Thyroid gland (tissue), 4 donors: ENCODE measurements at regions not wholly inside any gene's neighbourhood (a gene's known extent, or its start where the extent isn't known, plus 50 kb on each side); places are given as distances from the start of the nearest gene placed in this dataset.

Source experiments
- DNase-seq, 2 donors: peaks; one replicate each; pipeline ENCODE4 v3.0.0-alpha.2; 2019
- H3K27ac ChIP-seq, 3 donors: fragments of 200-600 bp; sonication (generic); 1 replicate in 2 of 3; 2 replicates in 1 of 3; pipeline ENCODE4 v1.5.1; 2016 to 2019; ENCODE audit warnings: mild to moderate bottlenecking in 1 of 3, moderate library complexity in 1 of 3
- H3K27me3 ChIP-seq: fragments of 200-600 bp; sonication (generic); one replicate; pipeline ENCODE4 v1.5.1; 2019
- H3K36me3 ChIP-seq, 2 donors: fragments of 200-600 bp; sonication (generic); one replicate each; pipeline ENCODE4 v1.5.1; 2016 to 2019
- H3K4me1 ChIP-seq, 2 donors: fragments of 200-600 bp; sonication (generic); one replicate each; pipeline ENCODE4 v1.5.1; 2017 to 2019
- H3K4me3 ChIP-seq, 3 donors: fragments of 200-600 bp; sonication (generic); replicated peaks in 1 of 3; 1 replicate in 2 of 3; 2 replicates in 1 of 3; pipeline ENCODE4 v1.5.1; 2016; ENCODE audit warnings: mild to moderate bottlenecking in 1 of 3
- H3K9me3 ChIP-seq: fragments of 200-600 bp; sonication (generic); one replicate; pipeline ENCODE4 v1.5.1; 2017
- POLR2A ChIP-seq, 2 donors: fragments of 450-650 bp; IDR thresholded peaks; one replicate each; pipeline ENCODE4 v1.6.1; 2017; ENCODE audit warnings: antibody characterized with exemption in 2 of 2, mild to moderate bottlenecking in 2 of 2, moderate library complexity in 1 of 2
- WGBS, 2 donors: methylation state at CpG; one replicate each; pipeline ENCODE4 v1.1.5; 2017; 5-methylcytosine and 5-hydroxymethylcytosine counted together
- intact Hi-C: fragments of 100-400 bp; cut with DNase I; formaldehyde crosslinking; loops from one replicate; pipeline ENCODE4 v1.15.1; 2023
- TF ChIP-seq, protein P1 (sequence below), 6 experiments: fragments of 200-600 bp in 3 of 6; fragments of 450-650 bp in 3 of 6; sonication (generic) in 3 of 6; IDR thresholded peaks; one replicate each; pipeline ENCODE4 v1.5.1; 2016 to 2019; ENCODE audit warnings: antibody characterized with exemption in 6 of 6, mild to moderate bottlenecking in 2 of 6, inconsistent platforms in 1 of 6, moderate library complexity in 1 of 6

DNA sequence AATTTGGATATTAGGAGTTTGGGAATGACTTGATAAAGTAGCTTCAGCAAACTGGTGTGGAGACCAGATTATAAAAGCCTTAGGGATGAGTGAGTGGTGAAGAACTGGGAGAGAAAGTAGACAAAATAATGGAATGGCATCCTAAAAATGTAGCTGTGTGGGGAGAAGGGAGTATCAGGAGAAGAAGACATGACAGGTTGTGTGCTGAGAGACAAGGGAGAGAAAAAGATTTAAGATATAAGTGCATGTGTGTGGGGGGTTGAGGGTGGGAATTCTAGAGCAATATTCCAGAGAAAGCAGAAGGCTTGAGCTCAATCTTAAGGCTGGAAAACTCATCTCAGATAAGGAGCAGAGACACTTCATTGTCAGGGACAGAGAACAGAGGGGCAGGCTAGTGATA lies 159.5 kb downstream of the HNMT start:
- no peak for DNase-seq
- Histone ChIP-seq H3K27ac (no peak overlapping the region), H3K27me3 (no peaks in the 10 kb centered on the region), H3K9me3 (no peaks in the 10 kb centered on the region), H3K4me1 (no peaks in the 10 kb centered on the region), H3K4me3 (no peak overlapping the region), H3K36me3 (no peaks in the 10 kb centered on the region)
- intact Hi-C loops = no loop called here
- TF ChIP-seq, protein P1, sequence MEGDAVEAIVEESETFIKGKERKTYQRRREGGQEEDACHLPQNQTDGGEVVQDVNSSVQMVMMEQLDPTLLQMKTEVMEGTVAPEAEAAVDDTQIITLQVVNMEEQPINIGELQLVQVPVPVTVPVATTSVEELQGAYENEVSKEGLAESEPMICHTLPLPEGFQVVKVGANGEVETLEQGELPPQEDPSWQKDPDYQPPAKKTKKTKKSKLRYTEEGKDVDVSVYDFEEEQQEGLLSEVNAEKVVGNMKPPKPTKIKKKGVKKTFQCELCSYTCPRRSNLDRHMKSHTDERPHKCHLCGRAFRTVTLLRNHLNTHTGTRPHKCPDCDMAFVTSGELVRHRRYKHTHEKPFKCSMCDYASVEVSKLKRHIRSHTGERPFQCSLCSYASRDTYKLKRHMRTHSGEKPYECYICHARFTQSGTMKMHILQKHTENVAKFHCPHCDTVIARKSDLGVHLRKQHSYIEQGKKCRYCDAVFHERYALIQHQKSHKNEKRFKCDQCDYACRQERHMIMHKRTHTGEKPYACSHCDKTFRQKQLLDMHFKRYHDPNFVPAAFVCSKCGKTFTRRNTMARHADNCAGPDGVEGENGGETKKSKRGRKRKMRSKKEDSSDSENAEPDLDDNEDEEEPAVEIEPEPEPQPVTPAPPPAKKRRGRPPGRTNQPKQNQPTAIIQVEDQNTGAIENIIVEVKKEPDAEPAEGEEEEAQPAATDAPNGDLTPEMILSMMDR (IDR thresholded peaks at IDR 0.05) = no peak
- TF ChIP-seq POLR2A (IDR thresholded peaks at IDR 0.05) = no peak

DNA sequence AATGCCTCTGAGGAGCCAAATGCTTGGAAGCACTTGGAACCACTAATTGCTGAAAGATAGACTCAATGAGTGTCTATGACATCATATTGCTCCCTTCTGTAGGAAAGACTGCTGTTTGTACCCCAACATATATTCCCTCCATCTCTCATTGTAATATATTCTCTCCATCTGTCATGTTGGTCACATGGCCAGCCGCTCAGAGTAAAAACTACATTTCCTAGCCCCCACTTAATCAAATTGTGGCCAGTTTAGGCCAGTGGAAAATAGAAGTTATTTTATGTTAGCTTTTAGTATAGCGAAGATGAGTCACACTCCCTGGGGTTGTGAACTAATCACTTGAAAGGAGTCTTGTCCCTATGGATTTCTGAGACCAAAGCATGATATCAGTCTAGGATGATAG lies 160.2 kb downstream of the HNMT start:
- intact Hi-C loops = no loop called here
- no peaks in the 10 kb centered on the region for H3K27me3 ChIP-seq
- H3K4me3 ChIP-seq = no peak overlapping the region
- TF ChIP-seq, protein P1 (IDR thresholded peaks at IDR 0.05) = no peak
- TF ChIP-seq POLR2A (IDR thresholded peaks at IDR 0.05) = no peak
- DNase-seq = no peak
- H3K36me3 ChIP-seq = no peaks in the 10 kb centered on the region
- no peak overlapping the region for H3K27ac ChIP-seq
- no peaks in the 10 kb centered on the region for H3K9me3 ChIP-seq
- H3K4me1 ChIP-seq = no peaks in the 10 kb centered on the region
- 93 to 96% methylated on average over 2 of the region's 2 CpGs for WGBS, 2 donors

DNA sequence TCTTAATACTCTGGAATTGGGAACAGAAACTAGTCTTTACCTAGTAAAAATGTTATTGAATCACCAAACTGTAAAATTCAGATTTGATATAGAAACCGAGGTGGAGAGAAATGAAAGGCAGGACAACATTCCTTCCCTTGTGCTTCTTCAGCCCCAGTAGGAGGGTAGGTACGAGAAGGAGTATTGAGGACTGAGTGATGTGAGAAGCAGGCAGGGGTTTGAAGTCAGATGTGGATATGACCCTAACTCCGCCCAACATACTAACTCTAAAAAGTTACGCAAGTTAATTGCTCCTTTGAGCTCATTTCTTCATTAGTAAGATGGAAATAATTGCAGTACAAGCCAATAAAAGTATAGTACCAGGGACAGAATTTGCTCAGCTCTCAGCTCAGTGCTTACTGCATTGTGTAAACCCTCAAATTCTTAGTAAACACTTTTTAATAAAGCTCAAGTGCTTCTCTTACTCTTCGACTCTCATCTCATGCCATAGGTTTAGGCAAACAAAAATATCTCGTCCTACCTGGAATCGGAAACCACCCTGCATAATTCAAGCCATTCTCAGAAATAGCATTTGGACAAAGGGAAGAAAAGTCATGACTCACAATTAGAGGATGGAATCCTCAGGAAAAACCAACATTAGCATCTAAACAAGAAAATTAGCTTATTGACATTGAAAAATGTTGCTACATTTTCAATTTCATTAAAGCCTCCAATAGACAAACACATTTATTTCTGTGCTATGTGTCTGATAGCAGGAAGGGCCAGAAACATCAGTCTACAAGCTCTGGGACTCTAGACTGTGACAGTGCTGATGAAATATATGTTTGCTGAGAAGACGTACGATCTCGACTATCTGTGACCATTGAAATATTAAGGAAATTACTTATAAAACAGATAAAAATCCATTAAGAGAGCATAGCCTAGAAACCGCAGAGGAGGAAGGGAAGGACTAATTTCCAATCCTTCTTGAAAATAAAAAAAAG lies 161.3 kb downstream of the HNMT start:
- WGBS, 2 donors = 89 to 90% methylated on average over 11 of the region's 11 CpGs
- TF ChIP-seq, protein P1 (IDR thresholded peaks at IDR 0.05) = no peak
- no peak for TF ChIP-seq POLR2A (IDR thresholded peaks at IDR 0.05)
- H3K36me3 ChIP-seq = no peaks in the 10 kb centered on the region
- H3K4me1 ChIP-seq = no peaks in the 10 kb centered on the region
- no peak for DNase-seq
- intact Hi-C loops = no loop called here
- H3K27ac ChIP-seq = no peak overlapping the region
- H3K27me3 ChIP-seq = no peaks in the 10 kb centered on the region
- no peaks in the 10 kb centered on the region for H3K9me3 ChIP-seq
- no peak overlapping the region for H3K4me3 ChIP-seq

DNA sequence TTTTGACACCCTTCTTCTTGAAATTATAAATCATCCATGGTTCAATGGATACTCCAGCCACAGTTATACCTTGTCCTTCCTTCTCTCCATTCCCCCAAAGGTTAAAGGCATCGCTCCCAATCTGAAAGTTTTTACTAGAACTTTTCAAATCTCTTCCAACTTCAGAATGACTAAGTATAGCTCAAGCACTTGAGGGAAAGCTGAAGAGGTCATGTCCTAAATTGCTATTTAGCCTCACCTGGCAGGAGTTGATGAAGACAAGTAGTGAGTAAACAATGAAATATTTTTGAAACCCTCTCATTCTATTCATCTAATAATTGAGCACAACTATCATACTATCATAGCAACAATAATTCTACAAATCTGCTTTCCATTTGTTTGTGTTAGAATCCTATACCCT lies 167.8 kb downstream of the HNMT start:
- H3K4me3 ChIP-seq = no peak overlapping the region
- no peaks in the 10 kb centered on the region for H3K36me3 ChIP-seq
- H3K9me3 ChIP-seq = no peaks in the 10 kb centered on the region
- no peaks in the 10 kb centered on the region for H3K27me3 ChIP-seq
- DNase-seq = no peak
- TF ChIP-seq, protein P1 (IDR thresholded peaks at IDR 0.05) = no peak
- TF ChIP-seq POLR2A (IDR thresholded peaks at IDR 0.05) = no peak
- no peak overlapping the region for H3K27ac ChIP-seq
- no peaks in the 10 kb centered on the region for H3K4me1 ChIP-seq
- intact Hi-C loops = no loop called here
- WGBS, 2 donors = 57 to 68% methylated on average over 1 of the region's 1 CpG

DNA sequence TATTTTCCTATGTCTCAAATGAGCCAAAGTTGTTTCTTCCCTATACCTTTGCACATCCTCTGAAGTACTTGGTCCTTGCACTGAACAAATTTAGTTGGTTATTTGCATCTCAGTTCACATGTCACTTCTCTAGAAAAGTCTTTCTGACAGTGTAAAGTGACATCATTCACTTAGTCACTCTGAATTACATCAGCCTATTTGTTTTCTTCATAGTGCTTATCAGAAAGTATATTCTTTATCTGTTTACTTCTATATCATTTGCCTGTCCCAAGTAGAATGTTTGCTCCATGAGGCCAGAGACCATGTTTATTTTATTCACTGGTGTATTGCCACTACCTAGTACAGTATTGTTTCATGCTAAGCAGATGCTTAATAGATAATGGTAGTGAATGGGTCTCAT lies 173.7 kb downstream of the HNMT start:
- DNase-seq = no peak
- H3K9me3 ChIP-seq = no peaks in the 10 kb centered on the region
- H3K27ac ChIP-seq = no peak overlapping the region
- no peaks in the 10 kb centered on the region for H3K4me1 ChIP-seq
- no peak overlapping the region for H3K4me3 ChIP-seq
- H3K36me3 ChIP-seq = no peaks in the 10 kb centered on the region
- H3K27me3 ChIP-seq = no peaks in the 10 kb centered on the region
- intact Hi-C loops = no loop called here
- no peak for TF ChIP-seq POLR2A (IDR thresholded peaks at IDR 0.05)
- TF ChIP-seq, protein P1 (IDR thresholded peaks at IDR 0.05) = no peak
